HG03064 (cell line): ENCODE measurements at regions not wholly inside any gene's neighbourhood (a gene's known extent, or its start where the extent isn't known, plus 50 kb on each side); places are given as distances from the start of the nearest gene placed in this dataset.
"Not testable (repeated sequence)": the region's sequence is repeated elsewhere in the genome, so short reads cannot be mapped to it uniquely, and the experiment has no call there.

ENCODE experiments used
- ATAC-seq: cut with Tn5 transposase; IDR thresholded peaks from one replicate; pipeline ENCODE4 v1.9.1; 2021; ENCODE audit warnings: low read depth; ENCODE audit not compliant: unreplicated experiment

DNA sequence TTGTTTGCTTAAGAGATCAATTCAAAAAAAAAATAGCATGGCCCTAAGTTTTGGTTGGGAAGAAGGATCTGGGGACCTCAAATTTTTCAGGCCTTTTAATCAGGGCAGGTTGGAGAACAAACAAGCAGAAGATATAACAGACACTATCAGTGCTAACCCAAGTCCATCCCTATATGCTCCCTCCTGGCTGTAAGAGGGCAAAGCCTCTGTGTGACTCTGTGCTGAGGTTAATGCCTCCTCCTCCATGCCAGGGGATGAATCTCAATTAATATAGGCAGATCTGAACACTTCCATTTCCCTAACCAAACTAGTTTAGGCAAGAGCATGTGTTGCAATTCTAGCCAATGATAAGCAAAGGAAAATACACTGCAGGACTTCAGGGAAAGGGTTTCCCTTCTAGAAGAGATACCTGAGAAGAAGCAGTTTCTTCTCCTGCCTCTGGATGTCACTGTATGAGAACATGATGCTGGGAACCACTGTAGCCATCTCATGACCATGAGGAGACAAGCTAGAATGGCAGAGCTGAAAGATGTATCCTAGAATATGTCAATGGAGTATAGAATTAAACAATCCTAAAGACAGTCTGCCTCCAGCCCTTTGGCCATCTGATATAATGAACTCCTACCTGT is 76.0 kb downstream of the CHD9NB start:
- ATAC-seq = no peak

GRCh38 chr16:52967744-52968143 is 85.0 kb downstream of the CHD9NB start:
- ATAC-seq = no peak

GRCh38 chr16:52964290-52964689 is 88.4 kb downstream of the CHD9NB start:
- ATAC-seq = no peak

- ATAC-seq = no peak
These were observed 88.8 kb downstream of the CHD9NB start for GRCh38 chr16:52963855-52964242.

DNA sequence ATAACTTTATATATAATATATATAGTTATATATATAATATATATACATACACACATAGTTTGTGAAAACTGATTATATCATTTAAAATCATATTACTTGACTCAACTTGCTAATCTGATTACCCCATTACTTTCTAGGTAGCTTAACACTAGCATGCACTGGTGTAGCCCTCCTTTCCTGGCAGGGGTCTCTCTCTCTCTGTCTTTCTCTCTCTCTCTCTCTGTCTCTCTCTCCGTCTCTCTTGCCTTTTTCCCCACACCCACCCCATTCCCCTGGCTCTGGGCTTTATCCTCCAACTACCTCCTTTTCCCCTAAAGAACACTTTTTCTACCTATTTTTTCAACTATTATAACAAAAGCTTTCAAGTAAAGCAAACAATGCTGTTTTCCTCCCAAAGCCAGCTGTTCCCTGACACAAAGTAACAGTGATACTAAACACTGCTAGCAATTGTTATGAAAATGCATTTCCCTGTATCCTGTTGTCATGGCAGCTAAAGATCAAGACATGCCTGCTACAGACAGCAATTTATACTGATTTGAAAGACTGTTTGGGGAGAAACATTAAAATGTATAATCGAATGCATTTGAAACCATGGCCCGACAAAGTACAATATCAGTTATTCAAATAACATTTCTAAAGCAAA is 89.4 kb downstream of the CHD9NB start:
- ATAC-seq = no peak

GRCh38 chr16:52958951-52959350 is 93.7 kb downstream of the CHD9NB start:
- no peak for ATAC-seq

GRCh38 chr16:52957199-52957598 is 95.5 kb downstream of the CHD9NB start:
- ATAC-seq = no peak

- no peak for ATAC-seq
These were observed 96.7 kb downstream of the CHD9NB start for GRCh38 chr16:52956044-52956443.

DNA sequence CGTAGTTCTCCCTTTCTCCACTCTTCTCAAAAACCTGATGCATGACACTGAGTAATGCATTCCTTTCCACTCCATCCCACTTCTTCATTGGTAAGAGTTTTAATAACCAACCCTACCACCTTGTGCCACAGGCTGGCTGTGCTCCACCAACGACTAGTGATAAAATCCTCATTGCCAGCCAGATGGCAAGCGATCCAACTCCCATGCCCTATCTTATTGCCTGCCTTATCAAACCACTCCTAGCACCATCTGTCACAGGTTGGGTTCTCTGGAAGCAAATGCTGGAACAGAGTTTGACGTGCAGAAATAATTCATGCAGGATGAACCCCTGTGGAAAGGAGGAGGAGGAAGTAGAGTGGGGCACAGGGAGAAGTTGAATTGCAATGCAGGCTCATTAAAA is 99.5 kb downstream of the CHD9NB start:
- no peak for ATAC-seq

GRCh38 chr16:52948946-52949345 is 103.8 kb downstream of the CHD9NB start:
- ATAC-seq = no peak

DNA sequence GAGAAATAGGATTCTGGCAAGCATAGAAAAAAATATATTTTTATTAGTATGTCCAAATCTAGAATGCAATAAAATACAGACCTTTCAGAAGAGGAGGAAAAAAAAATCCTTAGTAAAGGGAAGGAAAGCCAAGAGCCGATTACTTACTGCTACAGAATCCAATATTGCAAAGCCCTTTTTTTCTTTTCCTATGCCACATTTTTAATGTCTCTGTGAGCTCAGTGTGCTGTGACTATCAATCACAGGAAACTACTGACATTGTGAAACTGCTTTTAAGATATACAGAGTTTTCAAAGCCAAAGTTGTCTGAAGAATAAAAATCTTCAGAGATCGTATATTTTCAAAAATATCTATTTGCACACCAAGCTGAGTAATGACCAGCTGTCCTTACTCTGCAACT is 120.4 kb downstream of the CHD9NB start:
- no peak for ATAC-seq

DNA sequence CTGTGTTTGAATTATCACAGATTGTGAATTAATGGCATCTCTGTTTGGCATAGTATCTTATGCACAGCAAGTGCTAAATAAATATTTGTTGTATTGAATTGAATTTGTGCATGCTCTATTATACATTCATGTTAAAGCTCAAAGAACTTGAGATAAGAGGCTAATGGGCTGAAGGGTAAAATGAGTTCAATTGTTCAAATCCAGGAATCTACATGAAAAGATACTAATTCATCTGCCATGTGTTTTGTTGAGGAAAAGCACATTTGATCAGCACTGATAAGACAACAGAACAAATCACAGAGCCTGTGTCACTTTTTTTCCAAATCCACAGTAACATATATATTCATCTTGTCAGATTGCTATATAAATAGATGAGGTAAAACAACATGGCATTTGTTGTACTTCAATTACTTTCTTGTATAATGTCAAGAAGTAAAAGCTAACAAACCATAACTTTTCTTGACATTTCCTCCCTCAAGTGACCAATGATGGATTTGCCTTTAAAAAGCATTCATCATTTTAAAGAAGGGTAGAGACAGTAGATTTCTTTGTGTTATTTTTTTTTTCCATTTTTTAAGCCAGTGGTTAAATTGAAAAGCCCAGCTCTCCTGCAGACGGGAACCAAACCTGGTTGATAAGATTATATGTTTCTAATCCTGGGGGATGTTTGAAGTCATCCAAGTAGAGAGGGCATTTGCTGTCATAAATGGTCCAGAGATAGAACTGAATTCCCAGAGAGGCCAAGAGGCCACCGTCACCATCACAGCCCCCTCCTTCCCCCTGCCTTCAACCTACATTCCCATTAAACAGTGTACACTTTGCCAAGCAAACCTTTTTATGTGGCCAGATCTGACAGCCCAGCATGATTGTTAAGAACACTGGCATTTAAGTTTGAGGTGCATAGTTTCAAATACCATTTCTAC is 123.0 kb downstream of the CHD9NB start:
- no peak for ATAC-seq

GRCh38 chr16:52928955-52929354 is 123.7 kb downstream of the CHD9NB start:
- ATAC-seq = no peak

DNA sequence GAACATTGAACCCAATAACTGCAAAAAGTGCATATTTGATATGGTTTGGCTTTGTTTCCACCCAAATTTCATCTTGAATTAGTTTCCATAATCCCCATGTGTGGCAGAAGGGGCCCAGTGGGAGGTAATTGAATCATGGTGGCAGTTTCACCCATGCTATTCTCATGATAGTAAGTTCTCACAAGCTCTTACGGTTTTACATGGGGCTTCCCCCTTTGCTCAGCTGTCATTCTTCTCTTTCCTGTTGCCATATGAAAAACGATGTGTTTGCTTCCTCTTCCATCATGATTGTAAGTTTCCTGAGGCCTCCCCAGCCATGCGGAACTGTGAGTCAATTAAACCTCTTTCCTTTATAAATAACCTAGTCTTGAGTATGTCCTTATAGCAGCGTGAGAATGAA is 127.6 kb downstream of the CHD9NB start:
- ATAC-seq = no peak

GRCh38 chr16:52924162-52924561 is 128.5 kb downstream of the CHD9NB start:
- ATAC-seq = no peak

GRCh38 chr16:52921104-52921503 is 131.6 kb downstream of the CHD9NB start:
- no peak for ATAC-seq

- ATAC-seq = no peak
These were observed 132.4 kb downstream of the CHD9NB start for GRCh38 chr16:52920331-52920730.

DNA sequence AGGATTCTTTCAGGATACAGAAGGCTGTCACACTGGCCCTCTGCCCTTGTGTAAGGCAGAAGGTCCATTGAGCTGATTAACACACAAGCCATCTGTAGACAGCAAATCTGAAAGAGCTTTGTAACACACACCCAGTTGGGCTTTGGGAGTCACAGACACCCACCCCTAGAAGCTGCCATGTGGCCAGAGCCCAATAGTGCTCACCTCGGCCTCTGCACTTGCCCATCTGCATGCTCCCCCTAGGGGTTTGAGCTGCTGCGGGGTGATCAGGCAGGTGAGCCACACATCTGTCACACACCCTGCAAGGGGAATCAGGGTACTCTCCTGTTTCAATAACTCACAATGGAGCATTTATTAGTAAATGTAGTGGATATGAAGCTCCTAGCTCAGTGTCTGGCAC is 138.3 kb downstream of the CHD9NB start:
- no peak for ATAC-seq

DNA sequence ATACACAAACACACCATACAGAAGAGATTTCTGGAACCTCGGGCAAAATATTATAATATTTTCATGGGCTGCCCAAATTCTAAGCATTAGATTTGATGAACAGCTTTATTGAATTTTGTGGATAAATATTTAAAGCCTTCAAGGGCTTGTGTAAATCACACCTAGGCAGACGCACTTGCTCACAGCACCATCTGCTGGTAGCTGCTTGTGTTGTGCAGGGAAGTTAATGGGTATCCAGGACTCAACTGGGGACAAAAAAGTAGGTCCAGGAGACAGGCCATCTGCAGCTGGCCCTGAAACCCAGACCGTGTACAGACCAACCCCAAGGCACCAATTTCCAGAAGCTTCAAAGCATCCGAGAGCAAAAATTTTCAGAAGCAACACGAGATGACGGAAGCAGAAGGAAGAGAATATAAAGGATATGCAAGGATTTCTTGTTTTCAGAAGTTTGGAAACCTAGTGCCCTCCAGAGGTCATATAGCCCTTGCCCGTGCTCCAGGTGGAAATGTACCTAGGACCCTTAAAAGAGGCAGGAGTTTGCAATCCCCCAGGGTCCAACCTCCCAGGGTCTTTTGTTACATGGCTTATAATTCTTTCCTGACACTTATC is 140.0 kb downstream of the CHD9NB start:
- ATAC-seq = peak; percentile 61

- ATAC-seq = not testable (repeated sequence)
These were observed 144.6 kb downstream of the CHD9NB start for GRCh38 chr16:52908057-52908456.

- no peak for ATAC-seq
These were observed 146.4 kb downstream of the CHD9NB start for GRCh38 chr16:52906281-52906680.
